H1 (cell line): ENCODE measurements at regions not wholly inside any gene's neighbourhood (a gene's known extent, or its start where the extent isn't known, plus 50 kb on each side); places are given as distances from the start of the nearest gene placed in this dataset.

Source experiments
- POLR2A ChIP-seq, 2 experiments: IDR thresholded peaks; 1 replicate in 1 of 2; 2 replicates in 1 of 2; pipeline ENCODE4 v1.6.1; 2011; ENCODE audit warnings: low read depth in 2 of 2, low read length in 2 of 2, mild to moderate bottlenecking in 2 of 2; ENCODE audit errors: control extremely low read depth in 1 of 2
- SP2 ChIP-seq: IDR thresholded peaks from 2 replicates; pipeline ENCODE4 v1.6.1; 2012; ENCODE audit warnings: mild to moderate bottlenecking, low read length, inconsistent platforms
- SP4 ChIP-seq: IDR thresholded peaks from 2 replicates; pipeline ENCODE4 v1.6.1; 2012; ENCODE audit warnings: low read length, inconsistent platforms
- ZNF274 ChIP-seq: IDR thresholded peaks from 2 replicates; pipeline ENCODE4 v1.7.0; 2012; ENCODE audit warnings: low read length, borderline replicate concordance; ENCODE audit errors: extremely low read depth
- TF ChIP-seq, protein P1 (sequence below), 3 experiments: IDR thresholded peaks; 1 replicate in 2 of 3; 2 replicates in 1 of 3; pipeline versions ENCODE4 v1.5.1 to v1.6.1; 2011; ENCODE audit warnings: low read length in 3 of 3, mild to moderate bottlenecking in 3 of 3, inconsistent platforms in 2 of 3, low read depth in 1 of 3, moderate library complexity in 1 of 3; ENCODE audit not compliant: insufficient read depth in 1 of 3; ENCODE audit errors: control extremely low read depth in 1 of 3

DNA sequence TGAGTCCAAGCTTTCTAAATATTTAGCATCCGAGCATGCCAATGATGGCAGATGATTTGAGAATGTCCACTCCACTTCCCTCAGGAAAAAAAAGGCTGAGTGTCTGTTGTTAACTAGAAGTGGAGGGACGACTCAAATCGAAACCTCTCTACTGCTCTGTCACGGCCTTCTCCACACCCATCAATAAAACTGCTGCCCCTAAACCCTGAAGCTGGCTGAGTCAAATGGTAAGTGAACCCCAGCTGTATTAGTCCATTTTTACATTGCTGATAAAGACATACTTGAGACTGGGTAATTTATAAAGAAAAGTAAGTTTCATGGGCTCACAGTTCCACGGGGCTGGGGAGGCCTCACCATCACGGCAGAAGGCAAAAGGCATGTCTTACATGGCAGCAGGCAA lies 707.0 kb downstream of the QKI start:
- TF ChIP-seq SP4 (no peak), POLR2A (IDR thresholded peaks at IDR 0.05; ENCODE audit: control extremely low read depth in 1 of 2, low read depth in 2 of 2, low read length in 2 of 2) (no peak), SP2 (no peak), ZNF274 (no peak)
- TF ChIP-seq, protein P1, sequence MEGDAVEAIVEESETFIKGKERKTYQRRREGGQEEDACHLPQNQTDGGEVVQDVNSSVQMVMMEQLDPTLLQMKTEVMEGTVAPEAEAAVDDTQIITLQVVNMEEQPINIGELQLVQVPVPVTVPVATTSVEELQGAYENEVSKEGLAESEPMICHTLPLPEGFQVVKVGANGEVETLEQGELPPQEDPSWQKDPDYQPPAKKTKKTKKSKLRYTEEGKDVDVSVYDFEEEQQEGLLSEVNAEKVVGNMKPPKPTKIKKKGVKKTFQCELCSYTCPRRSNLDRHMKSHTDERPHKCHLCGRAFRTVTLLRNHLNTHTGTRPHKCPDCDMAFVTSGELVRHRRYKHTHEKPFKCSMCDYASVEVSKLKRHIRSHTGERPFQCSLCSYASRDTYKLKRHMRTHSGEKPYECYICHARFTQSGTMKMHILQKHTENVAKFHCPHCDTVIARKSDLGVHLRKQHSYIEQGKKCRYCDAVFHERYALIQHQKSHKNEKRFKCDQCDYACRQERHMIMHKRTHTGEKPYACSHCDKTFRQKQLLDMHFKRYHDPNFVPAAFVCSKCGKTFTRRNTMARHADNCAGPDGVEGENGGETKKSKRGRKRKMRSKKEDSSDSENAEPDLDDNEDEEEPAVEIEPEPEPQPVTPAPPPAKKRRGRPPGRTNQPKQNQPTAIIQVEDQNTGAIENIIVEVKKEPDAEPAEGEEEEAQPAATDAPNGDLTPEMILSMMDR (IDR thresholded peaks at IDR 0.05; ENCODE audit: control extremely low read depth in 1 of 3, insufficient read depth in 1 of 3, low read depth in 1 of 3, low read length in 3 of 3), result no peak
